GM12878 (cell line): ENCODE measurements at regions not wholly inside any gene's neighbourhood (a gene's known extent, or its start where the extent isn't known, plus 50 kb on each side); places are given as distances from the start of the nearest gene placed in this dataset.

Source experiments
- ATAC-seq: fragments of 200-7000 bp; cut with Tn5 transposase; 3 replicates; pipeline ENCODE4 v1.9.1; 2020; ENCODE audit warnings: mild to moderate bottlenecking, moderate library complexity
- BruUV-seq: library from RNA; stranded (reverse); fragments of 400-500 nt; replicated peaks from 2 replicates; lab custom pipeline; 2021; lab: Mats Ljungman, UMichigan
- CTCF ChIA-PET: fragments of 300-600 bp; sonication (Branson Sonifier 250); formaldehyde crosslinking; extraction: SDS; loops from one replicate; lab custom pipeline; 2021; ENCODE audit warnings: inconsistent platforms; lab: Yijun Ruan, JAX
- POLR2A ChIA-PET: fragments of 350-600 bp; formaldehyde crosslinking; extraction: SDS; loops from one replicate; lab custom pipeline; 2021; ENCODE audit warnings: inconsistent platforms; lab: Charles Lee
- RAD21 ChIA-PET: fragments of 300-600 bp; sonication (Branson Sonifier 250); formaldehyde crosslinking; loops from one replicate; lab custom pipeline; 2023; ENCODE audit warnings: antibody characterized with exemption; ENCODE audit not compliant: unreplicated experiment; lab: Charles Lee
- SMC1A ChIA-PET: fragments of 300-600 bp; sonication (Branson Sonifier 250); formaldehyde crosslinking; loops from one replicate; lab custom pipeline; 2023; ENCODE audit not compliant: unreplicated experiment, uncharacterized antibody; lab: Charles Lee
- DNase-seq: peaks from one replicate; pipeline ENCODE4 v3.0.0-alpha.2; 2011; ENCODE audit warnings: low read depth, low spot score
- FAIRE-seq: peaks from 3 replicates; lab custom pipeline; 2011; peaks lifted over from hg19 to GRCh38; lab: Jason Lieb, UNC
- H2AFZ ChIP-seq: 2 replicates; pipeline ENCODE4 v1.6.0; 2011; ENCODE audit warnings: low read depth, low read length, control low read depth; ENCODE audit not compliant: control insufficient read depth
- H3K27ac ChIP-seq: 2 replicates; pipeline ENCODE4 v1.5.1; 2011; ENCODE audit warnings: control low read depth; ENCODE audit not compliant: control insufficient read depth, insufficient read depth
- H3K27me3 ChIP-seq, 2 experiments: replicated peaks in 1 of 2; 2 replicates each; pipeline versions ENCODE4 v1.6.0 to v1.6.1; 2011; ENCODE audit warnings: low read length in 1 of 2; ENCODE audit not compliant: control insufficient read depth in 2 of 2, insufficient read depth in 2 of 2
- H3K36me3 ChIP-seq, 2 experiments: 2 replicates each; pipeline ENCODE4 v1.5.1; 2011; ENCODE audit warnings: low read length in 1 of 2; ENCODE audit not compliant: control insufficient read depth in 2 of 2, insufficient read depth in 2 of 2
- H3K4me1 ChIP-seq: 2 replicates; pipeline ENCODE4 v1.6.1; 2011; ENCODE audit warnings: mild to moderate bottlenecking, low read length, moderate library complexity, mixed read lengths; ENCODE audit not compliant: control insufficient read depth, insufficient read depth
- H3K4me2 ChIP-seq: 2 replicates; pipeline ENCODE4 v1.6.0; 2011; ENCODE audit warnings: control low read depth; ENCODE audit not compliant: control insufficient read depth, insufficient read depth
- H3K4me3 ChIP-seq: fragments of 200-600 bp; sonication (generic); 2 replicates; pipeline ENCODE4 v1.5.1; 2016
- H3K79me2 ChIP-seq: 2 replicates; pipeline ENCODE4 v1.6.0; 2011; ENCODE audit warnings: low read length; ENCODE audit not compliant: control insufficient read depth, insufficient read depth
- H3K9ac ChIP-seq: 2 replicates; pipeline ENCODE4 v1.8.0; 2011; ENCODE audit warnings: low read length, control low read depth, mixed read lengths; ENCODE audit not compliant: control insufficient read depth, insufficient read depth
- H3K9me3 ChIP-seq: replicated peaks from 3 replicates; pipeline ENCODE4 v1.5.1; 2011; ENCODE audit warnings: mild to moderate bottlenecking, low read length; ENCODE audit not compliant: control insufficient read depth, insufficient read depth
- H4K20me1 ChIP-seq: 2 replicates; pipeline ENCODE4 v1.6.0; 2011; ENCODE audit not compliant: control insufficient read depth, insufficient read depth
- CREB1 ChIP-seq: IDR thresholded peaks from 2 replicates; pipeline ENCODE4 v1.6.1; 2012; ENCODE audit warnings: low read depth, mild to moderate bottlenecking, inconsistent platforms
- CTCF ChIP-seq, 3 experiments: IDR thresholded peaks in 2 of 3; conservative IDR thresholded peaks in 1 of 3; 2 replicates each; pipeline ENCODE4 v1.5.1; 2011; ENCODE audit warnings: low read depth in 3 of 3, low read length in 3 of 3, mild to moderate bottlenecking in 3 of 3, control low read depth in 2 of 3, moderate library complexity in 2 of 3, inconsistent platforms in 1 of 3, mixed read lengths in 1 of 3; ENCODE audit not compliant: control insufficient read depth in 2 of 3, insufficient read depth in 1 of 3; ENCODE audit errors: extremely low read depth in 1 of 3
- FOXK2 ChIP-seq: fragments of 450-650 bp; IDR thresholded peaks from 2 replicates; pipeline ENCODE4 v1.6.1; 2017; ENCODE audit warnings: mild to moderate bottlenecking, moderate library complexity
- GATAD2B ChIP-seq: fragments of 450-650 bp; conservative IDR thresholded peaks from 2 replicates; pipeline ENCODE4 v1.6.1; 2017; ENCODE audit warnings: low read depth, mild to moderate bottlenecking, moderate library complexity
- HDAC2 ChIP-seq: fragments of 200-600 bp; sonication (generic); IDR thresholded peaks from 2 replicates; pipeline ENCODE4 v1.6.1; 2017
- IRF4 ChIP-seq: IDR thresholded peaks from 2 replicates; pipeline ENCODE4 v1.6.1; 2011; ENCODE audit warnings: low read depth, low read length
- IRF5 ChIP-seq: fragments of 450-650 bp; IDR thresholded peaks from 2 replicates; pipeline ENCODE4 v1.6.1; 2017; ENCODE audit warnings: borderline replicate concordance
- NR2C1 ChIP-seq: fragments of 450-650 bp; IDR thresholded peaks from 2 replicates; pipeline ENCODE4 v1.6.1; 2017; ENCODE audit warnings: antibody characterized with exemption, mild to moderate bottlenecking, moderate library complexity
- NR2C2 ChIP-seq: IDR thresholded peaks from 2 replicates; pipeline ENCODE4 v1.6.1; 2011; ENCODE audit warnings: borderline replicate concordance, low read depth; ENCODE audit not compliant: control insufficient read depth, insufficient read length
- PKNOX1 ChIP-seq: fragments of 450-650 bp; IDR thresholded peaks from 2 replicates; pipeline ENCODE4 v1.6.1; 2016; ENCODE audit warnings: mild to moderate bottlenecking
- RAD21 ChIP-seq: IDR thresholded peaks from 2 replicates; pipeline ENCODE4 v1.6.1; 2011; ENCODE audit warnings: mild to moderate bottlenecking, low read depth, low read length, moderate library complexity; ENCODE audit not compliant: insufficient read depth
- RELA ChIP-seq: fragments of 450-650 bp; IDR thresholded peaks from 2 replicates; pipeline ENCODE4 v1.8.0; 2014; ENCODE audit warnings: borderline replicate concordance; ENCODE audit not compliant: partially characterized antibody
- ZBTB33 ChIP-seq: fragments of 450-650 bp; IDR thresholded peaks from 2 replicates; pipeline ENCODE4 v1.6.1; 2017; ENCODE audit warnings: mild to moderate bottlenecking
- ZNF207 ChIP-seq: fragments of 450-650 bp; IDR thresholded peaks from 2 replicates; pipeline ENCODE4 v1.6.1; 2014; ENCODE audit warnings: antibody characterized with exemption, mild to moderate bottlenecking, borderline replicate concordance
- ZNF217 ChIP-seq: fragments of 450-650 bp; IDR thresholded peaks from 2 replicates; pipeline ENCODE4 v1.6.1; 2017; ENCODE audit warnings: antibody characterized with exemption, mild to moderate bottlenecking
- ZNF622 ChIP-seq: fragments of 450-650 bp; IDR thresholded peaks from 2 replicates; pipeline ENCODE4 v1.6.1; 2017; ENCODE audit warnings: mild to moderate bottlenecking, inconsistent platforms
- ZZZ3 ChIP-seq: IDR thresholded peaks from 2 replicates; pipeline ENCODE4 v1.6.1; 2011; ENCODE audit warnings: low read depth; ENCODE audit not compliant: control insufficient read depth, insufficient read length
- WGBS: methylation state at CpG from one replicate; pipeline ENCODE4 v1.1.6; 2016; ENCODE audit warnings: low lambda C conversion rate; ENCODE audit not compliant: insufficient replicate concordance, insufficient coverage; ENCODE audit errors: missing lambda C conversion rate; 5-methylcytosine and 5-hydroxymethylcytosine counted together
- in situ Hi-C: fragments of 300-500 bp; cut with MboI; formaldehyde crosslinking; loops from 9 replicates; pipeline ENCODE4 v1.14.3; 2018; ENCODE audit warnings: mixed read lengths
- intact Hi-C: fragments of 100-400 bp; cut with micrococcal nuclease; formaldehyde crosslinking; loops from one replicate; pipeline ENCODE4 v1.14.2; 2022; ENCODE audit not compliant: unreplicated experiment

DNA sequence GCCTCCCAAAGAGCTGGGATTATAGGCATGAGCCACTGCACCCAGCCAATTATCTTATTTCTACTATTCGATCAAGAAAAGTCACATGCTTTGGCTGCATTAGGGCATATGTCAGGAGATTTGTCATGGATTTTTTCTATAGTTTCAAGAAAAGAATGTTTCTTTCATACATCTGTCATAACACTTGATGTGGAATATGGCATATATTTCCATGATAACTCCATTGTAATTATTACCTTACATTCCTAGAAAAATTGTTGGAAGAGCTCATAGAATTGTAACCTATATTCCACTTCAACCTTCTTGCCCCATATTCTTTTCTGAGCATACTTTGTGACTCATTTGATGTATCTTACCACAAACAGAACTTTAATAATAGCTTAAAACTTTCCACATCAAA, 740.9 kb upstream of the FLRT2 start:
- DNase-seq, result no peak
- Histone ChIP-seq H3K36me3 (no peaks in the 10 kb centered on the region), H4K20me1 (no peaks in the 10 kb centered on the region), H3K27ac (no peak overlapping the region), H3K9me3 (no peaks in the 10 kb centered on the region), H2AFZ (no peak overlapping the region), H3K4me1 (no peaks in the 10 kb centered on the region), H3K79me2 (no peaks in the 10 kb centered on the region), H3K9ac (no peak overlapping the region), H3K4me3 (no peak overlapping the region), H3K4me2 (no peak overlapping the region), H3K27me3 (no peaks in the 10 kb centered on the region)
- no peak for TF ChIP-seq ZNF217
- TF ChIP-seq NR2C2, result no peak
- TF ChIP-seq HDAC2, result no peak
- no peak for TF ChIP-seq CTCF (IDR thresholded peaks at IDR 0.05 in 2 of 3, conservative IDR thresholded peaks at IDR 0.05 in 1 of 3; ENCODE audit: control insufficient read depth in 2 of 3, extremely low read depth in 1 of 3, insufficient read depth in 1 of 3, low read depth in 3 of 3, low read length in 3 of 3)
- no peak for TF ChIP-seq PKNOX1
- TF ChIP-seq IRF4, result no peak
- TF ChIP-seq RELA, result no peak
- no peak for TF ChIP-seq ZNF622
- no peak for TF ChIP-seq ZZZ3
- TF ChIP-seq NR2C1, result no peak
- no peak for TF ChIP-seq CREB1
- no peak for TF ChIP-seq ZBTB33
- TF ChIP-seq IRF5, result no peak
- TF ChIP-seq GATAD2B, result no peak
- TF ChIP-seq FOXK2, result no peak
- TF ChIP-seq ZNF207, result no peak
- TF ChIP-seq RAD21, result no peak
- ChIA-PET RAD21 (no interaction called here), SMC1A (no interaction called here), POLR2A (no interaction called here), CTCF (no interaction called here)
- in situ Hi-C loops (no loop called here), intact Hi-C loops (no loop called here)
- WGBS, result 50% methylated on average over 1 of the region's 1 CpG
- ATAC-seq, result no peak
- BruUV-seq, result no TSS peak
- no peak for FAIRE-seq
